GM19397 (cell line): ENCODE measurements at regions not wholly inside any gene's neighbourhood (a gene's known extent, or its start where the extent isn't known, plus 50 kb on each side); places are given as distances from the start of the nearest gene placed in this dataset.

Experiments used
- ATAC-seq: cut with Tn5 transposase; IDR thresholded peaks from one replicate; pipeline ENCODE4 v1.9.1; 2021; ENCODE audit warnings: mild to moderate bottlenecking, moderate library complexity; ENCODE audit not compliant: unreplicated experiment

DNA sequence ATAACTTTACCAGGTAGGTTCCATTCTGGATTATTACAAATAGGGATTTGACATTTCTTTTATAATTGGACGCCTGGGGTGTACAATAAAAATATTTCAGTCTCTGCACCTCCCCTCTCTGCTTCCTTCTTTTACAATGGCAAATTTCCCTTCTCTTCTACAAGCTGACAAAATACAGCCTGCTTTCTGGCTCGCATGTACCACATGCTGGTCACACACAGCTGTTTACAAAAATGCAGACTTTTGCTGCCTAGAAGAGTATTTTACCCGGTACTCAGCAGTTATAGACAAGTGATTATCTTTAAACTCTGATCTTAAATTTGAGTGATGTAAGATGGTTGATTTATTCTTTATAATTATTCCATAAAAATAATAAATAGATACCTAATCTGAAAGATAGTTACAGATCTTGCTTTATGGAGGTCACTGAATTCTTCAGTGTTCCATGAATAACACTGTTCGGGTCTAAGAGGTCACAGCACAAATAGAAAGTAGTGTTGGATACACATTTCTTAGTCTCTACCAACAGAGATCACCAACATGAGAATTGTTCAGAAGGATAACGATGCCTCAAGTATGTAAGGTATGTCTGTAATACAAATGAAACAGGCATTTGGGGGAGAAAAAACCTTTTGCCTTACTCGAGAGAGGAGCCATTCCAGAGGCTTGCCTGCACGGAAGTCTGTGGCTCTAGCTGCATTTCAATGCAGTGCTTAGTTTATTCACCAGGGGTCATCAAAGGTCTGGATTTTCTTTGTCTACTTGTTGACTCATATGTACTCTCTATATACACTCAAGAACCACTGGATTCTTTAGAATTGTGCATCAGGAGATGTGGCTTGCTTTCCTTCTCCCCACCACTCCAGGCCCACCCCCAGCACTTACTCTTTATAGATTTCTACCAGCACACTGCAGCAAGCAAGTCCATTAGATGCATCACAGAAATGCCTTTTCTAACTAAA is 206.6 kb upstream of the RFX3 start:
- ATAC-seq, result peak; percentile 87

DNA sequence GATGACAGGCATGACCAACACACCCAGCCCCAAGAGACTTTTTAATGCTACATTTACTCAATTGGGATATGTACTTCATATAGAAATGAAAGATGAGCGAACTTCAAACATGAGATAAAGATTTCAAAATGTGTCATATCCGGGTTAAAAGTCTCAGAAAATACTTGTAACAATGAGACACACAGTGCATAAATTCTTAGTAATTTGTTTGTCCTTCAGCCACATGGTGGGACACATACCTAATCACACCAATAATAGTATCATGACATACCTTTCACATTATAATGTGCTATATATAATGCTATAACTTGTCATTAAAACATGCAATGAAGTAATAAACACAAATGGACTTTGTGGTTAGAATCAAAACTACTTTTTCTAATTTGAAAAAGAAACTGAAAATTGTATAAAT is 204.7 kb upstream of the RFX3 start:
- ATAC-seq, result no peak

DNA sequence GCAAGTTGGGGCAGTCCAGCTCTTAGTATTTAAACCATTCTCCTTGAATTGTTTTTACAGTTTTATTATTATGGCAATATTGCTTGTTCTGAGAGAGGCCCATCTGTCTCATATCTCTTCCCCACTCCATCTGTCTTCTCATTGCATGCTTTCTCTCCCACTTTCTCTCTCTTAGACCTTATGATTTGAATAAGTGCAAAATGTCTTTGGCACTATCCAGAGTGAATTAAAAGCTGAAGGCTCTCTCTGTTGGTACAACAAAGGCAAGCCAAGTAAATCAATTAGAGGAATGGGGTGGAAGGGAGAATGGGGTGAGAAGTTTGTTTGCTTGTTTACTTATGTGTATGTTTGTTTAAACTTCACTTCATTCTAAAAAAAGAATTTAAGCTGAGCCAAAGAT is 195.3 kb upstream of the RFX3 start:
- no peak for ATAC-seq

DNA sequence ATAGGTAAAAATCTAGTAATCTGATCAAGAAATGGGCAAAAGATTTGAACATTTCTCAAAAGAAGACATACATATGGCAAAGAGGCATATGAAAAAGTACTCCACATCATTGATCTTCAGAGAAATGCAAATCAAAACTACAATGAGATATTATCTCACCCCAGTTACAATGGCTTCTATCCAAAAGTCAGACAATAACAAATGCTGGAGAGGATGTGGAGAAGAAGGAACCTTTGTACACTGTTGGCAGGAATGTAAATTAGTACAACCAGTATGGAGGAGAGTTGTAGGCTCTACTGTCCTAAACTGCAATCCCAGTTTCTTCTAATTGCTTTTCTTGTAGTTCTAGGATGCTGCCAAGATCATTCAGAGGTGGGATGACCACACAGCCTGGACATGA is 193.5 kb upstream of the RFX3 start:
- ATAC-seq, result no peak

DNA sequence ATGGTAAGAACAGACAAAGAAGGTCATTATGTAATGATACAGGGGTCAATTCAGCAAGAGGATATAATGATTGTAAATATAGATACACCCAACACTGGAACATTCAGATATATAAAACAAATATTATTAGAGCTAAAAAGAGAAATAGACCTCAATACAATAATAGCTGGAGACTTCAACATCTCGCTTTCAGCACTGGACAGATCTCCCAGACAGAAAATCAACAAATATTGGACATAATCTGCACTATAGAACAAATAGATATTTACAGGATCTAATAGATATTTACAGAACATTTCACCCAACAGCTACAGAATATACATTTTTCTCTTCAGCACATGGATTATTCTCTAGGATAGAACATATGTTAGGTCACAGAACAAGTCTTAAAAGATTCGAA is 190.6 kb upstream of the RFX3 start:
- no peak for ATAC-seq

DNA sequence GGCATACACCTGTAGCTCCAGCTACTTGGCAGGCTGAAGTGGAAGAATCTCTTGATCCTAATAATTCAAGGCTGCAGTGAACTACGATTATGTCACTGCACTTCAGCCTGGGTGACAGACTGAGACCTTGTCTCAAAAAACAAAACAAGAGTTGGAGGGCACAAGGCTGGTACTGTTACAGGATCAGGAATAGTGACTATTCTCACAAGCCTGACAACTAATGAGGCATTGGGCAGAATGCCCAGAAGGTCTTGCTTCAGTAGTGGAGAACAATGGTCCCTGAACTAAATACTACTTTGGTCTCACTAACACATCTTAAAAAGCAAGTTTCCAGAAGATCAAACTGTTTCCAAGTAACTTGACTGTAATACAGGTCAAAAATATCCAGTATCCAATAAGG is 182.9 kb upstream of the RFX3 start:
- no peak for ATAC-seq

DNA sequence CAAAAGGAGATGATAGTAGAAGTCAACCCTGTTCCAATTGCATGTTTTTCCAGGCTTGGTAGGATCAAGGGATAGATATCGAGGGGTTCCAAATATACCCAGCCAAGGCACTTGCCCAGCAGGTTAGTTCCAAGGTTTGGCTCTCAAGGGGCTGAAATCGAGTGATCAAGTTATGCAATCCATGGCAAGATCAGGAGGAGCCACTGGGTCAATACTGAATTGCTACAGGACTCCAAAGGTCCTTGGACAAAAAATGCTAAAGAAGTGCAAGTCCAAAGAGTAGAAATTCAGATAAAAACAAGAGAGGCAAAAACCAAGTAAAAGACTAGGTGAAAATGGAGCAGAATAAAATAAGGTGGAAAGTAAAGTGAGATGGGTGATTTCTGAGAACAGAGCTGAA is 179.1 kb upstream of the RFX3 start:
- no peak for ATAC-seq

DNA sequence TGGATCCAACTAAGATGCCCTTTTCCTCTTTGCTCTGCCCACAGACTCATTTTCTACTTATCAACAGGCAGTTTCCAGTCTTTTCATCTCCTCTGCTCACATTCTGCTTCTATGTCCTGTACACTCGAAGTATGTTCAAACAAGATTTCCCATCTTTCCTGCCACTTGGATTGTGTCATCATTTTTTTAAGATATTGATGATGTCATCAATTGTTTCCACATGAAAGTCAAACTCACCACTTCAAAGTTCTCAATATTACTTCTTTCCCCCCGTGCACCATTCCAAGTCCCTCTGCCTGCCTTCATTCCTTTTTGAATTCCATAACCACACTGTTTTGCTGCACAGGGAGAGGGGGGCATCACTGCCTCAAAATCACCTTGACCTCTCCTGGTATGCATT is 175.0 kb upstream of the RFX3 start:
- no peak for ATAC-seq

DNA sequence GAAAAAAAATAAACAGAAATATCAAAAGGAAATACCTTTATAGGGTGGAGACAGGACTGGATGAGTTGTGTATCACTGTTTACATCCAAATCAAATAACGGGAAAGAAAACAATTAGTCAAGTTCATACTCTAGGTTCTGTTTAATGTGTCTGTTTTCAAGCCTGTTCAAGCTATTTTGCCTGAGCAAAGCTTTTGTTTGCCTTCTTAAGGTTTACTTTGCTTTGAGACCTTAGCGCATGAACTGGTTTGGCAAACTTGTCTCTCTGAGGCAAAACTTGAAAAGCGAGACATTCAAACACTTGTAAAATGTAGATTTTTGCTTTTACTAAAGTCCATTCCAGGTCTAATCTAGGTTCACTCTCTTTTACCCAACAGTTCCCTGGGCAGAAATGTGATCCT is 174.1 kb upstream of the RFX3 start:
- no peak for ATAC-seq

DNA sequence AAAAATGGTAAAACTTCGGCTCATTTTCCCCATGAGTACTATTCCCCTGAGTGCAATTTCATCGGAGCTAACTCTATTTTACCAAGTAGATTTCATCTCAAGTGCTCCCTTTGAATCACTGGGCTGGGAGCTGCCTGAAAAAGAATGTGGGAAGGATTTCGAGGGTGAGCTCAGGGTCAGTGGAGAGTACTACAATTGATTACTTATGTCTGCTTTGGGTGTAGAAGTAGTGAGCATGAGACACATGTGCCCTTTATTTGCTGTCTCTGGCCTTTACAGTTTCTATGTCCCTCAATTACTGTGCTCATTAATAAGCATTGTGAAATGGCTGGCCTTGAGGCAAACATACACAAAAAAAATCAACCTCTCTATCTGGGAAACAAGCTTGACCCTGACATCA is 172.7 kb upstream of the RFX3 start:
- ATAC-seq, result no peak

DNA sequence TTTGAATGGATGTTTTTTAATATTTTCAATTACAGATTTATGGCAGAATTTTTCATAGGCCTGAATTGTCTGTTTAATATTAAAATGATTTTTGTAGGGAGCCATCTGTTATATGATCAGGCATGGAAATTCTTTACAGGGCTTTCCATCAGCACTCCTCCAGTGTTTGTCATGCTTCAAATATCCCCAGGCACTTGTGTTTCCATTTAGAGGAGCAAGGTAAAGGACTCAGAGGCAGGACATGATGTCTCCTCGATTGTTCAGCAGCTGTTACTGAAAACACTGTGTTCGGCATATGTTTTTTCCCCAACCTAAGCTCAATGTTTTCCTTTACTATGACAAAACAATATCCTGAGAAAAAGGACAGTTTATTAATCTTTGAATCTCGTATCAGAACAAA is 172.3 kb upstream of the RFX3 start:
- ATAC-seq, result no peak

DNA sequence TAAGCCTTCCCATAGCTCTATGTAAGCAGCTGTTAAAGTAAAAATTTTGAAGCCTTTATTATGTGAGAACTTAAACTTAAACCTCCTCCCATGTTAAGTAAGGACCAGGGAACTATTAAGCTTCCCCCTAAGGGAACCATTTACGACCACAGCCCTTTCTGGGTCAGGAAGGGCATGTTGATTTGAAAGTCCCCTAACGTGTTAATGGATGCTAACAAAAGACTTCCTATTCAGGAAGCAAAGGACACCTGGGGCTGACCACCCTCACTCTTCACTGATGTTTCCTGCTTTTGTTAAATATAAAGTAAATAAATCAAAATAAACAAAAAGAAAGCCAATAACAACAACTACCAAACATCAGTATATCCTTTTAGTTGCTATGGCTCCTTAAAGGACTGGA is 170.6 kb upstream of the RFX3 start:
- no peak for ATAC-seq

DNA sequence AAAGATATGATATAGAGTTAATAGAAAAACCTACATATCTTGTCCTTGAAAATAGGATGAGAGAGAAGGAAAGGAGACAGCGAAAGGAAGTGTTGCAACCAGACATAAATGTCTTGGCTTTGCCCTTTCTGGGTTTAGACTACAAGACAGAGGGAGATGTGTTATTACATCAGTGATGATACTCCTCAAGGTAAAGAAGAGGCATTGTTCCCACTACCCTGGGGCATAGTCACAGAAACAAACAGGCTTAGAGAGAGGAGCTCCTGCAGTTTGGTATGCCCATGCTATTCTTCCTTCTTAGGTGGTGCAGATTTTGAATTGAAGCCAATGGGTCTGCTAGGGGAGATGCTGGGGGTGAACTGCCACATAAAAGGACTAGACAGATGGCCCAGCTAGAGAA is 166.8 kb upstream of the RFX3 start:
- ATAC-seq, result no peak

DNA sequence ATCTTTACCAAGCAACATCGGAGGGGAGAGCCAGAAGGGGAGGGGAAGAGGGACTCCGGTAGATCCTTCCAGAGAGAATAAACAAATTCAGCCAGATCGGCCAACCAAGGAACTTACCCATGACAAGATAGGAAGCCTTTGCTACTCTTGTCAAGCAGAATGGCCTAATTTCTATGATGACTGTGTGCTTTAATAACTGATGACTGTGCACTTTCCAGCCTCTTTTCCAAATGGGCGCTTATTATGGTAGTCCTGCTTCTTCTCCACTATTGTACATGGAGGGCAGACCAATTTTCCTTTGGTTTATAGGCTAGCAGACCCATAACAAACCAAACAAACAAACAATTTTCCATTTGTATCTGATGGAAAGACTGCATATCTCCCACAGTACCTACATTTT is 163.8 kb upstream of the RFX3 start:
- ATAC-seq, result no peak

DNA sequence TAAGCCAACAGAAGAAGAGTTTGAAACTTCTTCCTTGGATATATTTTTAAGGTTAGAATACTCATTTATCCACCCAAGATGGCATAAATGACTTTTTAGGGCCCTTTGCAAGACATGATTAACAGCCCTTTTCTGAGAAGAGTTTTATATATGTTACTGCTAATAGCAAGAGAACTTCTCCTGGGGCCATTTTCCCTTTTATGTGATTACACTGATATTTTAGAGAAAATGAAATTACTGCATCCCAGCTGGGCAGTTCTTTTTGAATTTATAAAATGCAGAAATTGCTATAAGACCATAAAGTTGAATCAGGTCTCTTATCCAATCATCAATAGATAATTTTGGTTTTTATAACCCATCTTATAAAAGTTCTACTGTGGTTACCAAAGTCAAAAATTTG is 161.3 kb upstream of the RFX3 start:
- no peak for ATAC-seq

DNA sequence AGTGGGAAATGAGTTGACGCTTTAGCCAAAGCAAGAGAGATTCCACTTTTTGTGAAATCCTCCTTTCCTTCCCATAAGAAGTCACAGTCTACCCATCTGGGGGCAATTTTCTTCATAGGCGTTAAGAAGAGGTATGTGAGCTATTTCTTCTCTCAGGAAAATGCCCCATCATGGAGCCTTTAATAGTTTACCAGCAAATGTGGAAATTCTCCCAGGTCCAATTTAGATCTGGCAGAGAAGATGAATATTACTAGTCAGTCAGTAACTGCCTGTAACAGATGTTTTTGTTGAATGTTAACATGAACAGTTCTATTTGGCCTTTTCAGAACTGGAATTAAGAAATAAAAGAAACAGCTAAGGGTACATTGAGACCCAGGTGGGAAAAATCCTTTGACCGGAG is 156.4 kb upstream of the RFX3 start:
- no peak for ATAC-seq

DNA sequence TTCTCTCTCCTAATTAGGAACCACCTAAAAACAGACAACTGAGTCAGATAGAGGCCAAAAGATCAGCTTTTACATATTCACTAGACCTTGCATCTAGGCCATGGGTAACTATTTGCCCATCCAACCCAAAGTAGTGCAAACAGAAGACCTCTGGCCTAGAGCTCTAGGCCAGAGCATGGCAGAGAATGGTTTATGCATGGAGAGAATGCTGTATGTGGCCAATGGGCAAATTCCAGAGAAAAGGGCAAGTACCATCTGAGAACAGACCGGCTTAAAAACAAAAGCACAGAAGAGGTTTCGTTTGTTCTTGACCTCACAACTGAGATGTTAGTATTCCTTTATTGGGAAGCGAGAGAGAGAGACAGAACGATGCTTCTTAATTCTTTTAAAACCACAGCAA is 151.7 kb upstream of the RFX3 start:
- ATAC-seq, result no peak

DNA sequence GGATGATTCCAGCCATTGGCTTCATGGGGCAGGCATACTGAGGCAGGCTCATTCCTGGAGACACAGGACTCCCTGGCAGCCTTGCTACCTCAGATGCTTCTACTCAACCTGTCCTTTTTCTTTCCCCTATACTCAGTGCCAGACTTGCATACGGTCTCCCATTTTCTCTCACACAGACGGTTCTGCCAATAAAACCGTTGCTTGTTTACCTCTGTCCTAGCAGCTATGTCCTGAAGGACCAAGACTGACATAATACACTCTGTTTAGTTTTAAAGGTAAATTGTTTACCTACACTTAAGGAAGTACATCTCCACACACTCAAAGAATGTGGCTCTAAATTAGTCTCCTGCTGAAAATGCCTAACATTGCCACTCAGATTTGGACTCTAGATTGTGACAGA is 151.0 kb upstream of the RFX3 start:
- ATAC-seq, result no peak

DNA sequence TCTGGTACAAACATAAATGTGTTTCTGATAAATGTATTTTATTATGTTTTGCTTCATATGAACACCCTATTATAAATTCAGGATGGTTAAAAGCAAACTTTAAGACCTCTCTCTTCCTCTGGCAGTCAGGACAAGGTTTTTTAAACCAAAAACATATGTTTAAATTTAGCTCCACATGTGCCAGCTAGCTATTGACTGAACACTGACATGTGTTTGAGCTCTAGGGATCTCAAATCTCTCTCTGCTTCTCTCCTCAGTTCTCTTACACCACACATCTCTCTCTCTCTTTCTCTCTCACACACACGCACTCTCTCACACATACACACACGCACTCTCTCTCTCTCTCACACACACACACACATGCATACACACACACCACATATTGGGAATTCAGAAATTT is 150.1 kb upstream of the RFX3 start:
- ATAC-seq, result no peak

DNA sequence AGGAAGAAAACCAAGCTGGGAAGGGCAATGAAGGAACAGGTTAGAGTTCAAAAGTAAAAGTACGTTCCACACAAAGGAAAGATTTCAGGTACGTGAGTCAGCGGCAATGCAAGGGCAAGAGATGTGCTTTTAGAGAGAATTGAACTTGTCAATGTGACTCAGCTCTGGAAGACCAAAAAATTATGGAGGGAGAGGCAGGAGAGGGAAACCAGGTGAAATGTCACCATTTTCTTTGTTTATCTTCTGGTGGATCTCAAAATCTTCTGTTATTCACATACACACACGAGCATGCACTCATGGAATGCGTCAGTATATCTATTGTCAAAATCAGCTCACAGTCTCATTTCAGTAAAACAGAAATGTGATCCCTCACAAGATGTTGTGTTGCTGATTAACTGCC is 148.8 kb upstream of the RFX3 start:
- ATAC-seq, result no peak

DNA sequence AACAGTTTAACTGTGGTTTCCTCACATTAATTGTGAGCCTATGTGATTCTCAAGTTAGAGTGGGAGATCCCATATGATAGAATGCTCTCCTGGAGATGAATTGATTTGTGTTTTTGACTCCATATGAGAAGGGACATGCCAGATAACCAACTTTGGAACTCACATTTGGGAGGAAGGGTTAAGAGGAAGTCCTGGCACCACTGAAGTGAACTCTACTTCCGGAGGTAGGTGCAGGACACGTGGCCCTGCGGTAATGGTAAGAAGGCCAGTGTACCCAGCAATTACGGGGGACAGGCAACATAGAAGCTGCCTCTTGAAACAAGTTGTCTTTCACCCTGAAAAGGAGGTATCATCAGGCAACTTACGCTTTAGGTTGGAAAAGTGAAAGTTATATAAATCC is 146.6 kb upstream of the RFX3 start:
- ATAC-seq, result no peak

DNA sequence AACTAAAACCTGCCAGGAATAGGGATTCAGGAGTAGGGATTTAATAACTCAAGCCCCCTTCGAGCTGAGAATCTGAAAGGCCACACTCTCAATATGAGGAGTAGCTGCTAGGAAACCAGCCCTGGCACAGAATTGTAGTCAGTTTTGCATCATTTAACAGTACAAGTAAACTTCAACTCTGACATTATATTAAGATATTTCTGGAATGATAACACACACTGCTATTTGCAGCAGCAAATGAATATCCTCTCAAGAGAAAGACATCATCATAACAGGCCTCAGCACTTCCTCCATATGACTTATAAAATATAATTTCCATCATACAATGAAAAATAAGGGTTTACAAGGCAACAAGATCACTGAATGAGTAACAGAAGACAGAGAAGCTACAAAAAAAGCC is 138.2 kb upstream of the RFX3 start:
- no peak for ATAC-seq

DNA sequence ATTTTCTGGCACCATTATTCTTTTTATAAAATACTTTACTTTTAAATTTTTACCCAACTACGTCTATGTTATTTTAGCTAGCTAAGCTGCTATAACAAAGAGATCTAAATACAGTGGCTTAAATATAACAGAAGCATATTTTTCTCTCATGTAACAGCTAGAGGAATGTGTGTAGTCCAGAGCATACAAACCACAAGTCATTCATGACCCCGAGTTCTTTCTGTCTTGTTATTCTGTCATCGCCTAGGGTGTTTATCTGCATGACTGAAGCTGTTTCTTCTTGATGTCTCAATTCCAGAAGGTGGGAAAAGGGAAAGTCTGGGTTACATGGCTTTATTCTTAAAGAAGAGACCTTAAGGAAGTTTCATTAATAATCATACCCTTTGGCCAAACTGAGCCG is 136.9 kb upstream of the RFX3 start:
- no peak for ATAC-seq
